ENCODE measurements at regions not wholly inside any gene's neighbourhood (a gene's known extent, or its start where the extent isn't known, plus 50 kb on each side); places are given as distances from the start of the nearest gene placed in this dataset.
"Not testable (repeated sequence)": the region's sequence is repeated elsewhere in the genome, so short reads cannot be mapped to it uniquely, and the experiment has no call there.

DNA sequence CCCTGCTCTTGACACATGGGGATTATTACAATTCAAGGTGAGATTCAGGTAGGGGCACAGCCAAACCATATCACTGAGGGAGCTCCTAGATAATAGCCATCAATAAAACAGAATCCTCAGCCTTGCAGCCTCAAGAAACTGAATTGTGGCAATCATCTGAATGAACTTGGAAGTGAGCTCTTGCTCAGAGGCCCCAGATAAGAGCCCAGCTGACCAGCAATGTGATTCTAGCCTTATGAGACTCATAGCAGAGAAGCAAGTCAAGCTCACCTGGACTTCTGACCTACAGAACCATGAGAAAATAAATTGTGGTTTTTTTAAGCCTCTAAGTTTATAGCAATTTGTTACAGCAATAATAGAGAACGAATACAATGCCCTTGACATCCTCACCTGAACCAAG is 302.5 kb downstream of the LTN1 start:
- Histone ChIP-seq H3K27me3 (no peaks in the 10 kb centered on the region), H3K4me3 (no peak overlapping the region), H3K9me3 (no peaks in the 10 kb centered on the region), H3K36me3 (no peaks in the 10 kb centered on the region), H3K27ac (no peak overlapping the region), H3K4me1 (no peaks in the 10 kb centered on the region)
- no peak for TF ChIP-seq POLR2A (IDR thresholded peaks at IDR 0.05)
- TF ChIP-seq, protein P1, sequence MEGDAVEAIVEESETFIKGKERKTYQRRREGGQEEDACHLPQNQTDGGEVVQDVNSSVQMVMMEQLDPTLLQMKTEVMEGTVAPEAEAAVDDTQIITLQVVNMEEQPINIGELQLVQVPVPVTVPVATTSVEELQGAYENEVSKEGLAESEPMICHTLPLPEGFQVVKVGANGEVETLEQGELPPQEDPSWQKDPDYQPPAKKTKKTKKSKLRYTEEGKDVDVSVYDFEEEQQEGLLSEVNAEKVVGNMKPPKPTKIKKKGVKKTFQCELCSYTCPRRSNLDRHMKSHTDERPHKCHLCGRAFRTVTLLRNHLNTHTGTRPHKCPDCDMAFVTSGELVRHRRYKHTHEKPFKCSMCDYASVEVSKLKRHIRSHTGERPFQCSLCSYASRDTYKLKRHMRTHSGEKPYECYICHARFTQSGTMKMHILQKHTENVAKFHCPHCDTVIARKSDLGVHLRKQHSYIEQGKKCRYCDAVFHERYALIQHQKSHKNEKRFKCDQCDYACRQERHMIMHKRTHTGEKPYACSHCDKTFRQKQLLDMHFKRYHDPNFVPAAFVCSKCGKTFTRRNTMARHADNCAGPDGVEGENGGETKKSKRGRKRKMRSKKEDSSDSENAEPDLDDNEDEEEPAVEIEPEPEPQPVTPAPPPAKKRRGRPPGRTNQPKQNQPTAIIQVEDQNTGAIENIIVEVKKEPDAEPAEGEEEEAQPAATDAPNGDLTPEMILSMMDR (IDR thresholded peaks at IDR 0.05), result no peak
- intact Hi-C loops (cut with DNase I; ENCODE audit: low total_unique reads), result no loop called here
- DNase-seq, result no peak

DNA sequence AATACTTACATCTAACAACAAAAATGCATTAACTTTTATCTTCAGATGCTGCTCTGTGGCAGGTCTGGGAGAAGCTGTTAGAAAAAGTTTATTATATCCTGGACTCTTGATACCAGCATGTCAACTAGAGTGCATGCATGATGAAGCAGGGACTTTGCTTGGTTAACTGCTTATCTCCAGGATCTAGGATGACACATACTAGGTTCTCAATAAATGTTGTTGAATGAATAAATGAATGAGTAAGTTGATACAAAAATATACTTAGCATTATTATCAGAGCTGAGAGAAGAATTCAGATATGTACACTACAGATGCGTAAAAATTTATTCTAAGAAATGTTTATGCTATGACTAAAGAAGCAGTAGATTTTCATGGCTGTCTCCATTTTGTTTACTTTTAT is 304.3 kb downstream of the LTN1 start:
- intact Hi-C loops (cut with DNase I; ENCODE audit: low total_unique reads), result no loop called here
- no peak overlapping the region for H3K4me3 ChIP-seq
- no peaks in the 10 kb centered on the region for H3K4me1 ChIP-seq
- H3K27me3 ChIP-seq, result no peaks in the 10 kb centered on the region
- DNase-seq, result no peak
- no peak overlapping the region for H3K27ac ChIP-seq
- no peaks in the 10 kb centered on the region for H3K36me3 ChIP-seq
- H3K9me3 ChIP-seq, result no peaks in the 10 kb centered on the region
- TF ChIP-seq, protein P1 (IDR thresholded peaks at IDR 0.05), result no peak
- no peak for TF ChIP-seq POLR2A (IDR thresholded peaks at IDR 0.05)

DNA sequence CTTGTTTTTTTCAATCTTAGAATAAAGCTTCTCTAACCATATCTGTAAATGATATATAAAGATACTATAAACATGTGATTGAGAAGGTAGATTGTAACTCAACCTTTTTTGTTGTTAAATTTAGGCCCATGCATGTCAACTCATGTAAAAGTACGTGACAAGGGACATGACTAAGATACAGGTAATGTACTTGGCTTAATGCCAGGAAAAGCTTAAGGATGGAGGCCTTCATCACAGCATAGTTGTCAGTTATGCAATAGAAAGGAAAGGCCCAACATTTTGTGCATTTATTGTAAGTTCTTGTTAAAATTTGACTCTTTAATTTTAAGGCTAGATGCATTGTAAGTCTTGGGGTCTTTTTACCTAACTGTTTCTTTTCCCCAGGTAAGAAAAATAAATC is 305.1 kb downstream of the LTN1 start:
- TF ChIP-seq, protein P1 (IDR thresholded peaks at IDR 0.05), result no peak
- TF ChIP-seq POLR2A (IDR thresholded peaks at IDR 0.05), result no peak
- Histone ChIP-seq H3K27ac (no peak overlapping the region), H3K4me3 (no peak overlapping the region), H3K9me3 (no peaks in the 10 kb centered on the region), H3K4me1 (no peaks in the 10 kb centered on the region), H3K36me3 (no peaks in the 10 kb centered on the region), H3K27me3 (no peaks in the 10 kb centered on the region)
- no peak for DNase-seq
- intact Hi-C loops (cut with DNase I; ENCODE audit: low total_unique reads), result no loop called here

DNA sequence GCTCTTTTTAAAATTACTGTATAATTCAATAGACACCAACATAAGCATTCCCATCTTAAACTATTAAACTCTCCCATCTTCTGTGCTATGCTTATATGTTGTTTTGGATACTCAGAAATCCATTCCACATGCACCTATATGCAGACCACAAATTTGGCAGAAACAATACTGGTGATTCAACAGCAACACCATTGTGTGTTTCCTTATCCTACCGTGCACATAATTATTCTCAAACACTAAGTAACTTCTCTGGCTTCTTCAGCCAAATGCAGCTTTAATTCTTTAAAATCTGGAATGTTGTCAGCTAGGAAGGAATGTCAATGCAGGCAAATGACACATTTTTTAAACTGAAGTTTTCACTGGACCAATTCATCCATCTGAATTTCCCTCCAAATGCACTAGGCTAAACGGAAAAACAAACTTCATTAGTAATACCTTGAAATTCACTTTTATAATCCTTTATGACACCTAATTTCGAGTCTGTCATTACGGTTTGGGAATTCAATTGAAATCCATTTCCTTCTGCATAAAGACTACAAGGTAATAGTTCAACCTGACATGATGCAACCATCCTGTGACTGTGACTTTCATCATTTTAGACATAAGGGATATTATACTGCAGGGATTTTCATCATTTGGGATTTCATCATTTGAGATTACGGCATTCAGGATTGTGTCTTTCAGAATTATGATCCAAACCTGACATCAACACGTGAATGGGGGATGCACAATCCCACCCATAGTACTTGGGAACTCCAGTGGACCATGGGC is 308.5 kb downstream of the LTN1 start:
- intact Hi-C loops (cut with DNase I; ENCODE audit: low total_unique reads), result no loop called here
- TF ChIP-seq, protein P1 (IDR thresholded peaks at IDR 0.05), result no peak
- no peak for TF ChIP-seq POLR2A (IDR thresholded peaks at IDR 0.05)
- Histone ChIP-seq H3K27me3 (no peaks in the 10 kb centered on the region), H3K9me3 (no peaks in the 10 kb centered on the region), H3K4me3 (no peak overlapping the region), H3K36me3 (no peaks in the 10 kb centered on the region), H3K4me1 (no peaks in the 10 kb centered on the region), H3K27ac (no peak overlapping the region)
- DNase-seq, result no peak

DNA sequence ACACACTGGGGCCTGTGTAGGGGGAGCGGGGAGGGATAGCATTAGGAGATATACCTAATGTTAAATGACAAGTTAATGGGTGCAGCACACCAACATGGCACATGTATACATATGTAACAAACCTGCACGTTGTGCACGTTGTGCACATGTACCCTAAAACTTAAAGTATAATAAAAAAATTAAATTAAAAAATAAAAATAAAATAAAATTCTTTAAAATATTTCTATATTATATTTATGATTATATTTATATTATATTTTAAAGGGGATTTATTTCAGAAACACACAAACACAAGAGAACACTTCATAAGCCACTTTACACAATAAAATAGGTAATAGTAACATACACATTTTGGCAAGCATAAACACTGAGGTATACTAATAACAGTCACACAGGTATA is 309.8 kb downstream of the LTN1 start:
- DNase-seq; H3K27me3 ChIP-seq; H3K36me3 ChIP-seq; intact Hi-C loops (cut with DNase I; ENCODE audit: low total_unique reads); H3K4me1 ChIP-seq; H3K9me3 ChIP-seq; H3K27ac ChIP-seq; H3K4me3 ChIP-seq: not testable (repeated sequence)

DNA sequence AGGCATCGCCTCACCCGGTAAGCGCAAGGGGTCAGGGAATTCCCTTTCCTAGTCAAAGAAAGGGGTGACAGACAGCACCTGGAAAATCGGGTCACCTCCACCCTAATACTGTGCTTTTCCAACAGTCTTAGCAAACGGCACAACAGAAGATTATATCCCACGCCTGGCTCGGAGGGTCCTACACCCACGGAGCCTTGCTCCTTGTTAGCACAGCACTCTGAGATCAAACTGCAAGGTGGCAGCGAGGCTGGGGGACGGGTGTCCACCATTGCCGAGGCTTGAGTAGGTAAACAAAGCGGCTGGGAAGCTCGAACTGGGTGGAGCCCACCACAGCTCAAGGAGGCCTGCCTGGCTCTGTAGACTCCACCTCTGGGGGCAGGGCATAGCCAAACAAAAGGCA is 315.6 kb downstream of the LTN1 start:
- H3K4me3 ChIP-seq; DNase-seq; H3K27ac ChIP-seq; intact Hi-C loops (cut with DNase I; ENCODE audit: low total_unique reads); H3K9me3 ChIP-seq; H3K36me3 ChIP-seq; H3K27me3 ChIP-seq: not testable (repeated sequence)
- peaks cover 0 to 14% of the 10 kb centered on the region in 2 donors for H3K4me1 ChIP-seq

Measured in uterus (tissue), 3 donors.